Keratinocyte (primary cell): ENCODE measurements at regions not wholly inside any gene's neighbourhood (a gene's known extent, or its start where the extent isn't known, plus 50 kb on each side); places are given as distances from the start of the nearest gene placed in this dataset.

ENCODE experiments used
- DNase-seq: peaks from one replicate; pipeline ENCODE4 v3.0.0-alpha.2; 2011; ENCODE audit warnings: low read depth, missing footprints, low spot score
- FAIRE-seq: peaks from 2 replicates; lab custom pipeline; 2011; peaks lifted over from hg19 to GRCh38; lab: Jason Lieb, UNC
- H2AFZ ChIP-seq: 2 replicates; pipeline ENCODE4 v1.6.0; 2012; ENCODE audit warnings: low read length, control low read depth, inconsistent platforms; ENCODE audit not compliant: control insufficient read depth
- H3K27ac ChIP-seq: 2 replicates; pipeline ENCODE4 v1.5.1; 2011; ENCODE audit warnings: low read length; ENCODE audit not compliant: control insufficient read depth, insufficient read depth
- H3K27me3 ChIP-seq: 3 replicates; pipeline ENCODE4 v1.6.0; 2011; ENCODE audit warnings: low read length; ENCODE audit not compliant: control insufficient read depth, insufficient read depth; ENCODE audit errors: extremely low read depth
- H3K36me3 ChIP-seq, 2 experiments: 2 replicates in 1 of 2; 3 replicates in 1 of 2; pipeline ENCODE4 v1.5.1; 2011; ENCODE audit warnings: low read length in 2 of 2, mild to moderate bottlenecking in 1 of 2; ENCODE audit not compliant: control insufficient read depth in 2 of 2, insufficient read depth in 2 of 2; ENCODE audit errors: extremely low read depth in 1 of 2
- H3K4me1 ChIP-seq: 3 replicates; pipeline ENCODE4 v1.5.1; 2011; ENCODE audit warnings: low read length; ENCODE audit not compliant: control insufficient read depth, insufficient read depth; ENCODE audit errors: extremely low read depth
- H3K4me2 ChIP-seq: 3 replicates; pipeline ENCODE4 v1.6.0; 2011; ENCODE audit warnings: low read depth, low read length; ENCODE audit not compliant: control insufficient read depth, insufficient read depth; ENCODE audit errors: extremely low read depth
- H3K4me3 ChIP-seq, 3 experiments: fragments of 200-600 bp in 1 of 3; sonication (generic) in 1 of 3; 2 replicates in 2 of 3; 3 replicates in 1 of 3; pipeline ENCODE4 v1.5.1; 2011 to 2016; ENCODE audit warnings: low read length in 3 of 3, mild to moderate bottlenecking in 3 of 3, control low read depth in 2 of 3, inconsistent platforms in 1 of 3, low read depth in 1 of 3, mixed read lengths in 1 of 3, mixed run types in 1 of 3, moderate library complexity in 1 of 3; ENCODE audit not compliant: control insufficient read depth in 2 of 3, insufficient read depth in 2 of 3; ENCODE audit errors: extremely low read depth in 1 of 3
- H3K79me2 ChIP-seq: 2 replicates; pipeline ENCODE4 v1.6.0; 2012; ENCODE audit warnings: low read length; ENCODE audit not compliant: control insufficient read depth, insufficient read depth
- H3K9ac ChIP-seq: 3 replicates; pipeline ENCODE4 v1.6.0; 2011; ENCODE audit warnings: low read length; ENCODE audit not compliant: control insufficient read depth, insufficient read depth; ENCODE audit errors: extremely low read depth
- H3K9me1 ChIP-seq: 3 replicates; pipeline ENCODE4 v1.6.0; 2011; ENCODE audit warnings: low read length; ENCODE audit not compliant: control insufficient read depth, insufficient read depth; ENCODE audit errors: extremely low read depth
- H3K9me3 ChIP-seq: 2 replicates; pipeline ENCODE4 v1.5.1; 2012; ENCODE audit warnings: low read depth, low read length; ENCODE audit not compliant: control insufficient read depth
- H4K20me1 ChIP-seq: 3 replicates; pipeline ENCODE4 v1.6.0; 2011; ENCODE audit warnings: low read length; ENCODE audit not compliant: control insufficient read depth, insufficient read depth; ENCODE audit errors: extremely low read depth
- EZH2 ChIP-seq: IDR thresholded peaks from one replicate; pipeline ENCODE4 v1.6.1; 2012; ENCODE audit warnings: inconsistent platforms, mild to moderate bottlenecking, low read length, moderate library complexity
- dilution Hi-C: fragments of 300-500 bp; cut with MboI; formaldehyde crosslinking; loops from one replicate; pipeline ENCODE4 v1.7.0; 2020; ENCODE audit warnings: low sequenced_read_pairs; ENCODE audit not compliant: extremely low pct_ligation_motif_present
- TF ChIP-seq, protein P1 (sequence below), 3 experiments: IDR thresholded peaks in 1 of 3; conservative IDR thresholded peaks in 1 of 3; optimal IDR thresholded peaks in 1 of 3; 2 replicates in 2 of 3; 3 replicates in 1 of 3; pipeline versions ENCODE3 to v1.5.1; 2011; ENCODE audit warnings: low read length in 3 of 3, mild to moderate bottlenecking in 3 of 3, moderate library complexity in 2 of 3, control low read depth in 1 of 3, inconsistent platforms in 1 of 3; ENCODE audit not compliant: insufficient read depth in 2 of 3; ENCODE audit errors: extremely low read depth in 1 of 3

DNA sequence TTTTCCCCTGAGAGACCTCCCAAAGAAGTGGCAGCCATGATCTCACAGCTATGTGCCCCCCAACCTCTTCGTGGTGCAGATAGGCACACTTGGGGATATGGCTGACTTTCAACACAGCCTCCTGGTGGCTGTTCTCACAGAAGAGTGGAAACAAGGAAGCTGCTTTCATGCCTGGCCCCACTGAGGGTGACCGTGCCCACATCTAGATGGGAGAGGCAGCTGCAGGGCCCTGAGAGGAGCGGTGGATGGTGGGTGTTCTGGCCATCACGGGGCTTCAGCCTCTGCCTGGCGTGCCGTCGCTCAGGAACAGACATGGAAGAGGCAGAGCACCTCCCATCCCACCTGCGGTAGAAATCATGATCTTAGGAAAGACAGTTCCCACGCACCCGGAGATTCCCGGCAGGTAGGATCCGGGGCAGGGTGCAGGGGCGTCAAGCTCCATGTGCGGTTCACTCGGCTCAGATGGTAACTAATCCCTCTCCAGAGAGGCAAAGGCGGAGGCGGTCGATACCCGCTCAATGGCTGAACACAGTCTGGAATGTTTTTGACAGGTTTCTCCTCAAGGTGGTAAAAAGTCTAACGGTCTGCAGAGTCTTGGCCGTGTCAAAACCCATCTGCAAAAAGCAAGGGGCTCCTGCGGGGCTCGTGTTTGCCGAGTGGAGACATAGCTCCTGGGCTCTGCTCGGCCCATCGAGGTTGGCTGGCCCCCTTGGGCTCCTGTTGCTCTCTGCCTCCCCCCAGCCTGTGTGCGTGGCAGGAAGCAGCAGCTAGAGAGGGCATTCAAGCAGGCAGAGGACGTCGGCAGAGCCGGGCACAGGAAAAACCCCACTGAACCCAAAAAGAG is 225.2 kb upstream of the RTL1 start:
- FAIRE-seq = no peak
- Histone ChIP-seq H3K4me3 (no peak overlapping the region), H3K79me2 (no peaks in the 10 kb centered on the region), H3K4me1 (no peaks in the 10 kb centered on the region), H3K4me2 (no peak overlapping the region), H3K36me3 (no peaks in the 10 kb centered on the region), H3K9me3 (peaks cover 4% of the 10 kb centered on the region), H3K9ac (no peak overlapping the region), H3K27me3 (no peaks in the 10 kb centered on the region), H4K20me1 (no peaks in the 10 kb centered on the region), H3K27ac (no peak overlapping the region), H2AFZ (no peak overlapping the region), H3K9me1 (no peaks in the 10 kb centered on the region)
- dilution Hi-C loops = no loop called here
- no peak for DNase-seq
- TF ChIP-seq, protein P1, sequence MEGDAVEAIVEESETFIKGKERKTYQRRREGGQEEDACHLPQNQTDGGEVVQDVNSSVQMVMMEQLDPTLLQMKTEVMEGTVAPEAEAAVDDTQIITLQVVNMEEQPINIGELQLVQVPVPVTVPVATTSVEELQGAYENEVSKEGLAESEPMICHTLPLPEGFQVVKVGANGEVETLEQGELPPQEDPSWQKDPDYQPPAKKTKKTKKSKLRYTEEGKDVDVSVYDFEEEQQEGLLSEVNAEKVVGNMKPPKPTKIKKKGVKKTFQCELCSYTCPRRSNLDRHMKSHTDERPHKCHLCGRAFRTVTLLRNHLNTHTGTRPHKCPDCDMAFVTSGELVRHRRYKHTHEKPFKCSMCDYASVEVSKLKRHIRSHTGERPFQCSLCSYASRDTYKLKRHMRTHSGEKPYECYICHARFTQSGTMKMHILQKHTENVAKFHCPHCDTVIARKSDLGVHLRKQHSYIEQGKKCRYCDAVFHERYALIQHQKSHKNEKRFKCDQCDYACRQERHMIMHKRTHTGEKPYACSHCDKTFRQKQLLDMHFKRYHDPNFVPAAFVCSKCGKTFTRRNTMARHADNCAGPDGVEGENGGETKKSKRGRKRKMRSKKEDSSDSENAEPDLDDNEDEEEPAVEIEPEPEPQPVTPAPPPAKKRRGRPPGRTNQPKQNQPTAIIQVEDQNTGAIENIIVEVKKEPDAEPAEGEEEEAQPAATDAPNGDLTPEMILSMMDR (optimal IDR thresholded peaks at IDR 0.05 in 1 of 3, IDR thresholded peaks at IDR 0.05 in 1 of 3, conservative IDR thresholded peaks at IDR 0.05 in 1 of 3; ENCODE audit: extremely low read depth in 1 of 3, insufficient read depth in 2 of 3, low read length in 3 of 3) = no peak
- TF ChIP-seq EZH2 = no peak

DNA sequence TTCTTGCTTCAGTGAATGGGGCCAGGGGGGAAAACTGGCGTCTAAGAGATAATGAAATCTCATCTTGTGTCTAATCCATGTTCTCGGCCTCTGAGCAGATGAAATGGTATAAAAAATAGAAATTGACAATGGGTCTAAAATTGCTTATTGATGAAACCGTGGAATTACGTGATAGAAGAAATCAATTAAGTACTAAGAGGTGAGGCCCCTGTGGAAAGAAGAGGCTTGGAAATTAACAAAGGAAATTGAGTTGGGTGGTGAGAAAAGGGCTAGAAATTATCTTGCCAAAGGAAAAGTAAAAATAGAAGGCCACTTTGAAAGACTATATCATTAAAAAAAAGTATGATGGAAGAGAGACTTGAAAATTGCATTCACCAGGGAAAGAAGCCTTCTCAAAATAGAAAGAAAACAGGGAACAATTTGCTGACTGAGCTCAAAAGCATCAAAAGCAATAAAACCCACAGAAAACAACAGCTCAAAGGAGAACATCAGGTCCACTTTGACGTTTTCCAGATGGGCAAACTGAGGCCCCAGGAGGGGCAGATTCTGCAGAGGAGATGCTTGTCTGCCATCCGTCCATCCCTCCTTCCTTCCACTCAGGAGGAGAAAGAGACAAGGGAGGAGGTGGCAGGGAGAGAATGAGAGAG is 226.1 kb upstream of the RTL1 start:
- H2AFZ ChIP-seq = no peak overlapping the region
- no peaks in the 10 kb centered on the region for H4K20me1 ChIP-seq
- no peaks in the 10 kb centered on the region for H3K36me3 ChIP-seq
- H3K9me3 ChIP-seq = peaks cover 4% of the 10 kb centered on the region
- no peaks in the 10 kb centered on the region for H3K27me3 ChIP-seq
- H3K9me1 ChIP-seq = no peaks in the 10 kb centered on the region
- FAIRE-seq (no peak), DNase-seq (no peak)
- H3K4me3 ChIP-seq = no peak overlapping the region
- no peaks in the 10 kb centered on the region for H3K4me1 ChIP-seq
- H3K27ac ChIP-seq = no peak overlapping the region
- TF ChIP-seq EZH2 = no peak
- TF ChIP-seq, protein P1 (optimal IDR thresholded peaks at IDR 0.05 in 1 of 3, IDR thresholded peaks at IDR 0.05 in 1 of 3, conservative IDR thresholded peaks at IDR 0.05 in 1 of 3; ENCODE audit: extremely low read depth in 1 of 3, insufficient read depth in 2 of 3, low read length in 3 of 3) = no peak
- H3K9ac ChIP-seq = no peak overlapping the region
- H3K4me2 ChIP-seq = no peak overlapping the region
- no peaks in the 10 kb centered on the region for H3K79me2 ChIP-seq
- dilution Hi-C loops = no loop called here
